Epidermal melanocyte (primary cell): ENCODE measurements at regions not wholly inside any gene's neighbourhood (a gene's known extent, or its start where the extent isn't known, plus 50 kb on each side); places are given as distances from the start of the nearest gene placed in this dataset.
"Not testable (repeated sequence)": the region's sequence is repeated elsewhere in the genome, so short reads cannot be mapped to it uniquely, and the experiment has no call there.

ENCODE experiments used
- DNase-seq: peaks from one replicate; pipeline ENCODE4 v3.0.0; 2011; ENCODE audit warnings: low spot score; ENCODE audit not compliant: insufficient read length

DNA sequence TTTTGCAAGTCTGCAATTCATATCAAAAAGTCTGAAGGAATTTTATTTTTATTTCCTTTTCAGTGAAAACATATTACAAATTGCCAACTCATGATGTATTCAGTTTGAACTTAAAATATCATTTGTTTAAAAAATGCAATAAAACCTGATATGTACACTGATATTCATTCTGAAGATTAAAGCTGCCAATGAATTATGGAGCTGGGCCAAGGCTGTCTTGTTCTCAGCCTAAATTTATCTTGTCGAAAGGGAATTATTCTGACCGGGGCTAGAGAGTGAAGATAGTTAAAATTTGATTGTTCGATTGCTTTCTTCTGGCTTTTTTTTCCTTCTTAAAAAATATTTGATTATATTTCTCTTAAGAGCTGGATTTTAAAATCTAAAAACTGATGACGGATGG, 54.0 kb upstream of the RBFOX1 start:
- DNase-seq: no peak

DNA sequence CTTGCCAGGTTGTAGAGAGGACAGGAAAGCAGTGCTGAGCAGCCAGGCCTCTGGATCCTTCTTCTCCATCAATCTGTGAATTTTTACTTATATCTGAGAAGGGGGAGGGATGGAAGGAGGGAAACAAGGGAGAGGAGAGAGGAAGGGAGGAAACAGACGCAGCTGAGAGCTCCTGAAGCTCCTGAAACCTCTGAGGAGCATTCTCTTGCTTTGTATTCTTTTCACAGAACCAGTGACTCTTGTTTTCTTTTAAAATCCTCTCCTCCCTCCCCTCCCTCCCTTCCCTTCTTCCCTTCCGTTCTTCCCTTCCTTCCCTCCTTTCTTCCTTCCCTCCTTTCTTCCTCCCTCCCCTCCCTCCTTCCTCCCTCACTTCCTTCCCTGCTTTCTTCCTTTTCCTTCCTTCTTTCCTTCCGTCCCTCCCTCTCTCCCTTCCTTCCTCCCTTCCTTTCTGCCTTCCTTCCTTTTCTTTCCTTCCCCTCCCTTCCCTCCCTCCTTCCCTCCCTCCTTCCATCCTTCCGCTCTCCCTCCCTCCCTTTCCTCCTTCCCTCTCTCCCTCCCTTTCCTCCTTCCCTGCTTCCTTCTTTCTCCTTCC, 60.0 kb upstream of the RBFOX1 start:
- no peak for DNase-seq

DNA sequence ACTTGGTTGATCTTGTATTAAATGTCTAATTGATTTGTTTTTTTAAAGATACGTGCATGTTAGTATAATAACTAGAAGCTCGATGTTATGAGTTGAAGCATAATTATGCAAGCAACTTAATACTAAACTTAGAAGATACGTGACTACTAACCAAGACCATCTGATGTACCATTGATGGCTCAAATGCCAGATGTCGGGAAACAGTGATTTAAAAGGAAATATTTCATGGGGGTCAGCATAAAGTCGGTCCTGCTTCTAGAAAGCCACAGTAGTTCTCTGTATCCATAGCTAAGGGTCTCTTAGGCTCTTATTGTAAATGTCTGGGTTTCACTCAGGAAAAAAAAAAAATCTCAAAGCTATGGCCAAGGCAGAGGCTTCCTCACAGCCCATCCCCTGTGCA, 61.2 kb upstream of the RBFOX1 start:
- no peak for DNase-seq

DNA sequence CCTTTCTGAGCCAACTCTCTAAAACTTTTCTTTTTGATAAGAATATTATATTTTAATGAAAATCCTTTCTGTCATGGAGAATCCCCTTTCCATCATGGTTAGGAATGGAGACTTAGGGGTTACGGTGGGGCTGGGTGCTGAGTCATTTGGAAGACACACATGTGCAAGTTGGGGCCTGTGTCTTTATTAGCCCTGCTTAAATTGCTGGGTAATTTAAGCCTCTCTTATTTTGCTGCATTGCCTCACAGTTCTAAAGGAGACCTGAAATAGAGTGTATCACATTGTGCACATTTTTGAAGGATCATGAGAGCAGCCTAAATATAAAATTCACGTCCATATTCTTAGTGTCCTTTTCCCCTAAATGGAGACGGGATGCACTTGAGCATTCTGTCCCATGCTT, 61.8 kb upstream of the RBFOX1 start:
- DNase-seq: no peak

DNA sequence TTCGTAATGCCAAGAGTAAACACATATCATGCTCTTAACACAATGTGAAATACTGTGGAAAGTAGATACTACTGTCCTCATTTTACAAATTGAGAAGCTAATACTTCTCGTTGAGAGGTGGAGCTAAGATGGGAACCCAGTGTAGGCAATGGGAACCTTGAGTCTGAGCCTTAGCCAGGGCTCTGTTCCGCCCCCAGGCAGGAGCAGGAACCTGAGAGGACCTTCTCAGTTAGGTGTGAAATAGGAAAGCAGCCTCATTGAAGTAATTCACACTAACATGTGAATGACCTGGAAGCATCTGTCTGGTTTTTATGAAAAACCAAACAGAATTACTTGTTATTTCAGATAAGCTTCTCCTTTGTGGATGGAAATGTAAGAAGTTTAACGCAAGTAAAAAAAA, 62.6 kb upstream of the RBFOX1 start:
- no peak for DNase-seq

DNA sequence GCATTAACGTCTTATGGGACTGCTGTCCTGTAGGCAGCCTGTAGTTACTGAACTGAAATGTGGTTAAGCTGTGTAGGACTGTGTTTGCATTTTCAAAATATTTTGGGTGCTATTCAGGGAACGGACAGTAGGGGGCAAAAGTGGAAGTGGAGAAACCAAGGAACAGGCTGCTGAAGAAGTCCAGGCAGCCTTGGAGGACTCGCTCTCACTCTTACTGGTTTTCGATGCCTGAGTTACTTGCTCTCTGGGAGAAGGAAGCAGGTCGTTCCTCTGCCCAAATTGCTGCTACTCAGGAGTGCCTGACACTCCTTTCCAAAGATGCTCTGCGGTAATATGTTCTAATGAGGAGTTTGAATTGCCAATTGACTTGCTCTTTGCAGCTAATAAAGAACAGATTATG, 64.5 kb upstream of the RBFOX1 start:
- DNase-seq: no peak

DNA sequence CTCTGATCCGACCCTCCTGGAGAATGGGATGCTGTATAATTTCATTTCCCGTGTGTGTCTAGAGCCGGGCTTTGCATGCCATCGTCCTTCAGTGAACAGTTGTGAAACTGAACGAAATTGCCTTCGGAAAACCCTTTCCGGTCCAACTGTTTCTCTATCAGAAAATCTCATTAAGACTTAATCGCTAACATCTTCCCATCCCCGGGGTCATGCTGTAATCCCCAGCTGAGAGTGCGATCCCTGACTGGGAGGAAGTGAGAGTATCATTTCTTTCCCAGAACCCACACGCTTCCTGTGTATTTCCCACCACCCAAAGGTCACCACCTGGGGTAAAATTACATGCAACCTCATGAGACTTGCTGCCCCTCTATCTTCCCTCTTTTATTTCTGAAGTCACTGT, 75.6 kb upstream of the RBFOX1 start:
- DNase-seq: no peak

DNA sequence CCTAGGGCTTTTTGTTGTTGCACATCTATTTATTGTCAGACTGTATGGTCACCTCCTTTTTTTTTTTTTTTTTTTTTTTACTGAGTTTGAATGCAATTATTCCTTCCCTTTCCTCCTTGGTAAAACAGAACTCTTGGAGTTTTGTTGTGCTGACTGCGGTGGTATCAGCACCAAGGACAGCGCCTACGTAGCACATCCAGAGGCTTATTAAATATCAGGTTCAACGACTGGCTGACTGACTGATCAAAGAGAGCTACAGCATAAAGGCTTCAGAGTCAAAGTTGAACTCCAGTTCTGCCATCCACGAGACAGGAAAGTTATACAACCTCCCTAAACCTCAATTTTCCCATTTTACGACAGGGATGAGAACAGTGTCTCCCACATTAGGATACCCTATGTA, 86.1 kb upstream of the RBFOX1 start:
- DNase-seq: no peak

DNA sequence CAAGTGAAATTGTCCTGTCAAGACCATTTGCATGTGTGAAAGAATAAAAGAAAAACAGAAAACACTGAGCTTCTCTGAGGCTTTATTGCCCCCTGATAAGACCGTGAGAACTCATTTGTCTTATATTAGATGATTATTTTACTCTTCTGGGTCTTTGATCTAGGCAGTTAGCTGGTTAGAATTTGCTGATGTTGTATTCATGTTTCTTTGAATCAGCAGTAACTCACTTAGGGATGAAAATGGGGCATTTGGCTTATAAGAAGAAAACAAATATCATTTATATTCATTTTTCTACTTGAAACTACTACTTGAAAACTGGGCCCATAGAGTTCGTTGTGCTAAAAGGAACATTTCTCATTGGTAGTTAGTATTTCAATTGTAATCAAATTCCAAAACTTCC, 93.1 kb upstream of the RBFOX1 start:
- no peak for DNase-seq

DNA sequence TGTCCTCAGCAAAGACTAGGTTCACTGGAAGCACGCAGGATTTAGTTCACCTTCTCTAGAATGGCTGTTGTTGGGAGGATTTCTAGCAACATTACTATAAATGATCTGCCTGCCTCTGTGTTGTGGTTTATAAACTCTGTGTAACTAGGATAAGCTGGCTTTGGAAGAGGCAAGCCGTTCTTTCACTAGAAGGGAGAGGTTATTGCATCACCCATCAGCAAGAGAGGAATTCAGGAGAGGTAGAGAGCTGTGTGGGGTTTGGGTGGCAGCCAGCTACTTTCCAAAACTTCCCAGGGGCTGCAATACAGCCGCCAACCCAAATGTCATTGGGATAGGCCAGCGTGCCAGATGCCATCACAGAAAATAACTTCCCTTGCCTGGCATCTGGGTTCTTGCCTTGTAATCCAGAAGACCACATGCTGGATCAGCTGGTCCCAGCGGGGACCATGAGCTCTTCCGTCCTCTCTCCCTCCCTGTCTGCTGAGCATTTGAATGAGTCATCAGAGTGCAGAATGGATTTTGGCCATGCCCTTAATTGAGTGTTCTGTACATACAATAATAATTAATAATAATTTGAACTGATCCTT, 95.7 kb upstream of the RBFOX1 start:
- no peak for DNase-seq

DNA sequence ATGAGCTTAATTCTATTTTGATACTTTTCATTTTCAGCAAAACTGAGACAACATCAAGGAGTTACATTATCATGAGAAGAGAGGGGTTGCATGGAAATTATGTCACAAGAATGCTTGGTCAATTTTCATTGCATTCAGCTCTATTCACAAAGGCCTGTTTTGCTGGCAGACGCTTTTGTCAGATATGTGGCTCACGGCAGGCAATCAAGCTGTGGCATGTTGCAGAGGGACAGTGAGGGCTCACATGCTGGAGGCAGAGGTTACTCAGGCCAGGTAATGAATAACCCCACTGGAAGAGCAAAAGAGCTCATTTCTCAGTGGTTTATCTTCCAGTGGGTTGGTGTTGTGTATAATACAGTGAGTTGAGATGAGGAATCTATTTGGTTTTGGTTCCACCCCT, 98.7 kb upstream of the RBFOX1 start:
- DNase-seq: no peak

DNA sequence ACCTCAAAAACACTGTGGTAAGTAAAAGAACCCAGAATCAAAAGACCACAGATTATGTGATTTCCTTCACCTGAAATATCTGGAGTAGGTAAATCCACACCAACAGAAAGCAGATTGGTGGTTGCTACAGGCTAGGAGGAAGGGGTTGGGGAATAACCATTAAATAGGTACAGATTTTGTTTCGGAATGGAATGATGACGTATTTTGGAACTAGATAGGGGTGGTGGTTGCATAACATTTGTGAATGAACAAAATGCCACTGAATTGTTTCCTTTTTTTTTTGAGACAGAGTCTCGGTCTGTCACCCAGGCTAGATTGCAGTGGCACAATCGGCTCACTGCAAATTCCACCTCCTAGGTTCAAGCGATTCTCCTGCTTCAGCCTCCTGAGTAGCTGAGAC, 100.9 kb upstream of the RBFOX1 start:
- no peak for DNase-seq

DNA sequence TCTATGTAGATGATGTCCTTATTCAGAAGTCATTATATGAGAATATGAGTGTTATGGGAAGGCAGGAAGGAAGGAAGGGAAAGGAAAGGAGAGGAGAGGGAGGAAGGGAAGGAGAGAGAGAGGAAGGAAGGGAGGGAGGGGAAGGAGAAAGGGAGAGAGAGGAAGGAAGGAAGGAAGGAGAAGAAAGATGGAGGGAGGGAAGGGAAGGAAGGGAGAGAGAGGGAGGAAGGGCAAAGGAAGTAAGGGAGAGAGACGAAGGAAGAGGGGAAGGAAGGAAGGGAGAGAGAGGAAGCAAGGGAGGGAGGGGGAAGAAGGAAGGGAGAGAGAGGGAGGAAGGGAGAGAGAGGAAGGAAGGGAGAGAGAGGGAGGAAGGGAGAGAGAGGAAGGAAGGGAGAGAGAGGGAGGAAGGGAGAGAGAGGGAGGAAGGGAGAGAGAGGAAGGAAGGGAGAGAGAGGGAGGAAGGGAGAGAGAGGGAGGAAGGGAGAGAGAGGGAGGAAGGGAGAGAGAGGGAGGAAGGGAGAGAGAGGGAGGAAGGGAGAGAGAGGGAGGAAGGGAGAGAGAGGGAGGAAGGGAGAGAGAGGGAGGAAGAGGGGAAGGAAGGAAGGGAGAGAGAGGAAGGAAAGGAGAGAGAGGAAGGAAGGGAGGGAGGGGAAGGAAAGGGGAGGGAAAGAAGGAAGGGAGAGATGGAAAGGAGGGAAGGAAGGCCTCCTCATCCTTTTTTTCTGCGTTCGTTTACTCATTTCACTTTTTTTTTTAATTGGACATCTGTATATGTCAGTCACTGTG, 103.0 kb upstream of the RBFOX1 start:
- not testable (repeated sequence) for DNase-seq

DNA sequence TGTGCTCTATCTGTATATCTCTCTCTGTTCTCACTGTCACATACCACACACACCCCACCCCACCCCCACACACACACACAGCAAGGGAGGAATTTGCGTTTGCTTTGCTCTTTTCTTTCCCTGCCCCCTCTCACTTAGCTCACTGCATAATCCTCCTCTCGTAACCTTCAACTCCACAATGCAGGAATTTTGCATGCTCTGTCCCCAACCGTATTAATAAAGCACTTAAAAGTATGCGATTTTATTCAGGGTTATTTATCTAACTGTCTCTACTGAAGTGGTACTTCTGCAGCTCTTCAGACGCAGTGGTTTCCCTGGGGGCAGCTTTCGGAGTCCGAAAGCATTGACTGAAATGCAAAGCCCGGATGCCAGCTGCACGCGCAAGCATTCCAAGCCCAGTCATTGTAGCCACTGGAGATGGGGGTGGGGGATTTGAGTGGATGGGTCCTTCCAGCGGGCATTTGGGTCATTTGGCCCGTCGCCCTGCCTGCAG, 105.4 kb upstream of the RBFOX1 start:
- no peak for DNase-seq

DNA sequence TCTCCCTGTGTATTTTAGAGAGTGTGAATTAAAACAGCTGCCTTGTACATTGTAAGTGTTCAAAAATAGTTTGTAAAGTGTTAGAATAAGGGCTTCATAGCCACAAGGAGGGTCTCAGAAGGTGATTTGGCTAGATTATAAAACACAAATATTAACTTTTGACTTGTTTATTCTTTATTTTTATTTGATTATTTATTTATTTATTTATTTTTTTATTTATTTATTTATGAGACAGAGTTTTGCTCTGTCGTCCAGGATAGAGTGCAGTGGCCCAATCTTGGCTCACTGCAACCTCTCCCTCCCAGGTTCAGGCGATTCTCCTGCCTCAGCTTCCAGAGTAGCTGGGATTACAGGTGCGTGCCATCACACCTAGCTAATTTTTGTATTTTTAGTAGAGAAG, 111.5 kb upstream of the RBFOX1 start:
- no peak for DNase-seq

DNA sequence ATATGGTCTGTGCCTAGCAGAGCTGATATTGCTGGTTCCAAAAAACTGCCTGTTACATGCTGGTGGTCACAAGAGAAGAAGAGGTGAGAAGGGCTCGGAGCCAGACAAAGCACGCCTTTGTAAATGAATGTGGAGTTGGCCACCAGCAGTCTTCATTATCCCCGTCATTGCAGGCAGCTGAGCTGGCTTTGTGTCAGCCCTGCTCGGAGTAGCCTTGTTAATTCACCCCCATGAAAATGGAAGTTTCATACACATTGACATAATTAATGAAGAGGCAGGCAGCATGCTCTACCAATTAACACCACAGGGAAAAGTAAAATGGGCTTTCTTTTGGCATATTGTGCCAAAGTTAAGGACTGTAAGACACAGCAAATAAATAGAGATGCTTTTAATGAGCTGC, 113.7 kb upstream of the RBFOX1 start:
- no peak for DNase-seq

DNA sequence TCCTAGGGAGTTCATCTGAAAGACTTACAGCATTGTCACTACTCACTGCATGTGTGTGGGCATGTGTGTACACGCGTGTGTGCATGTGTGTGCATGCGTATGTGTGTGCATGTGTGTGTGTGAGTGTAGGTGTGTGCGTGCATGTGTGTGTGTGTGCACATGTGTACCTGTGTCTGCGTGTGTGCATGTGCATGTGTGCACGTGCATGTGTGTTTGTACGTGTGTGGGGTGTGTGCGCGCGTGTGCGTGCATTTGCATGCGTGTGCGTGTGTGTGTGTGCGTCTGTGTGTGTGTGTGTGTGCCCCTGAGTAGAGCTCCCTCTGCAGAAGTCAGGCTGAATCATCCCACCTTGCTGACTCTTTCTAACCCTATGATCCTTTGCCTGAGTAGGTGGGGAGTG, 114.8 kb upstream of the RBFOX1 start:
- no peak for DNase-seq

DNA sequence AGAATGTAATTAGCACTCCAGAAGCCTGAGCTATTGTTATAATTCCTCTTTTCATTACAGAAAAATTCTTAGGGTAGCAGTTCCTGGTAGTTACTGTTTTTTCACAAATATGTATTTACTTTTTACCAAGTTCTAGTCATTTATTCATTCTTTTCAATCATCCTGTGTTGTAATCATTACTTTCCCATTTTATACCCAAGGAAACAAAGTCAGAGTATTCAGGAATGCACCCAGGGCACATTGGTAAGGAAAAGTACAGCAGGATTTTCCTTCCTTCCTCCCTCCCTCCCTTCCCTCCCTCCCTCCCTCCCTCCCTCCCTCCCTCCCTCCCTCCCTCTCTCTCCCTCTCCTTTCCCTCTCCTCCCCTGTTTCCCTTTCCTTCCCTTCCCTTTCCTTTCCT, 115.9 kb upstream of the RBFOX1 start:
- no peak for DNase-seq

DNA sequence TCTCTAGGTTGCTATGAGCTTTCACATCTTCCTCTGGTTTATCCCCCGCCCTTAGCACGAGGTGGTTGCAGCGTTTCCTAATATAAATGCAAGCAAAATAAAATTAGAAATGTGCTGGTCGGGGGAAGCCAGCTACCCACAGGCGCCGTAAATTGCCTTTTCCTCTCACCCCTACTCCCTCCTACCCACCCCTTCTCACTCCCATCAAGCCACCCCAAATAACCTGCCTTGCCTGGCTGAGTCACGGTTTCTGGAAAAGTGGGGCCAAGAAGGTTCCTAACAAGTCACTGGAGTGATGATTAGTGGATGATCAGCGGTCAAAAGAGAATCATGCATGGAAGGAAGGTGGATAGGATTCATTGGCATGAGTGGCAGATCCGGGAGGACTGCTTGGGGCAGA, 120.9 kb upstream of the RBFOX1 start:
- DNase-seq: no peak

DNA sequence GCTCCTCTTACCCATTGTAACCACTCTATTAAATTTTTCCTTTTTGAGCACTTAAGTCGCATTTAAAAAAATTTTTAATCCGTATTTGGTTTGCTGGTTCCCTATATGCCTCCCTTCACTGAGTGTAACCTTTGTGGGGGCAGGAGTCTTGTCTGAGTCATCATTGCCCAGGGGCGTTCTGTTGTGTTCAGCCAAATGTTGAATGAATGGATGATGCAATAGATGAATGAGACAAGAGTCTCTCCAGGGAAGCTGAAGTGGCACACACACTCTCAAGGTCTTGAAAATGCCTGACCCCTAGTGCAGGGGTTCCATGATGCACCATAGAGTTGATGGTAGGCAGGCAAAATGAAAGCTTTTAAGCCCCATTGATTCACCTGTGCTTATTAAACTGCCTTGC, 123.0 kb upstream of the RBFOX1 start:
- DNase-seq: no peak

DNA sequence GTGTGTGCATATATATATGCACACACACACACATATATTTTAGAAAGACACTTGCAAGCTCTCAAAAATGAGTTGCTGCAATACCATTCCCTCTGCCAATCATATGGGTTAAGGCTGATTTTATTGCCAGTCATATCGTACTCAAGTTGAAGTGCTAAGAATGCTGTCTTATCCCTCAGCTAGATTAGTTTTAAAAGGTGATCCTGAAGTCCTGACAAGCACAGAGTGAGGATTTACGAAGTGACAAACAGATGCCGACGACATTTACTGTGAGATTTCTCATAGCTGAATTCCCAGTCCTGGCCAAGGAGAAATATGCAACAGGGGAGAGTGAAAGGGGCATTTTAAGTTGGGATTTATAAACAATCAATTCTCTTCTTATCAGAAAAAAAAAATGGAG, 126.2 kb upstream of the RBFOX1 start:
- DNase-seq: no peak

DNA sequence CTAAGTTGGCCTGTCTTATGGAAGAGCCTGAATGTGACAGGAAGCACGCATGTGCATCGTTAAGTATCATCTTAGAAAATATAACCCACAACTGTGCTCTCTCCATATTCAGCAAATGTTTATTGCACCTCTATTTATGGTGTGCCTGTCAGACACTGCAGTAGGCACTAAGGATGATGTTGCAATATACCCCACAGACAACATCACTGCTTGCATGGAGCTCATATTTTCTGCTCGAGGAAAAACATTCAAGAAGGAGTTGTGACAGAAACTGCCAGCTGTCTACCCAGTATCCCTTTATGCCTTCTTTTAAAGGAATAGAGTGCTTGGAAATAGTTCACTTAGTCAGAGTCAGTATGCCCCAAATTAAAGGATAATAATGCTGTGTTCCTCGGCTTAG, 132.3 kb upstream of the RBFOX1 start:
- DNase-seq: no peak

DNA sequence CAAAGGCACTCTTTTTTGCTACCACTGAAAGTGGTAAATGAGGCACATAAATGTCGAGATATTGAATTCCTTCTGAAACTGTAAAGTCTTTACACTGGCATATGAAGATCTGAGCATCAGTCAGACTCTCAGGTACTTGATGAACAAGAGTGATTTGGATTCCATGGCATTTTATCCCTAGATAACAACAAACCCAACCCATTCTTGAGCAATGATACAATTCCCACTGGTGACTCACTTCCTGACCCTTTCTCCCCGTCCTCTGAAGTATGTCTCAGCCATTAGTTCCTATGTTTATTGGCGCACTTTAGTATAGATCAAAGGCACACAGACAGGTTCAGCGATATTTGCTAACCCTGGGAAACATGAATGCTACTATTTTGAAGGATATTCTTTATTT, 147.0 kb upstream of the RBFOX1 start:
- DNase-seq: no peak
